Caco-2 (cell line): ENCODE measurements at regions not wholly inside any gene's neighbourhood (a gene's known extent, or its start where the extent isn't known, plus 50 kb on each side); places are given as distances from the start of the nearest gene placed in this dataset.

Source experiments
- BruUV-seq: library from RNA; stranded (reverse); fragments of 400-500 nt; replicated peaks from 2 replicates; lab custom pipeline; 2021; lab: Mats Ljungman, UMichigan
- CTCF ChIA-PET: fragments of 300-600 bp; sonication (Branson Sonifier 250); formaldehyde crosslinking; loops from one replicate; lab custom pipeline; 2022; ENCODE audit warnings: antibody characterized with exemption; lab: Charles Lee
- POLR2A ChIA-PET: fragments of 300-600 bp; sonication (Branson Sonifier 250); formaldehyde crosslinking; loops from one replicate; lab custom pipeline; 2022; ENCODE audit warnings: antibody characterized with exemption; lab: Charles Lee
- DNase-seq, 2 experiments: peaks; one replicate each; pipeline versions ENCODE4 v3.0.0 to v3.0.0-alpha.2; 2020 to 2022
- H3K27me3 ChIP-seq: replicated peaks from 2 replicates; pipeline ENCODE4 v1.6.0; 2011; ENCODE audit warnings: low read length; ENCODE audit not compliant: control insufficient read depth, insufficient read depth
- H3K36me3 ChIP-seq: 2 replicates; pipeline ENCODE4 v1.5.1; 2011; ENCODE audit warnings: low read length; ENCODE audit not compliant: control insufficient read depth, insufficient read depth
- H3K4me1 ChIP-seq: fragments of 250-450 bp; sonication (Bioruptor Pico); 2 replicates; pipeline ENCODE4 v1.5.1; 2020; ENCODE audit warnings: mild to moderate bottlenecking
- H3K4me3 ChIP-seq: 2 replicates; pipeline ENCODE4 v1.5.1; 2011; ENCODE audit warnings: low read depth, mild to moderate bottlenecking, control low read depth, low read length
- H3K9me3 ChIP-seq: fragments of 250-450 bp; sonication (Bioruptor Pico); 2 replicates; pipeline ENCODE4 v1.5.1; 2020; ENCODE audit warnings: mild to moderate bottlenecking, moderate library complexity
- H3K27ac Mint-ChIP-seq: one replicate; pipeline ENCODE4 v1.8.0; 2022; ENCODE audit warnings: mixed read lengths; ENCODE audit not compliant: unreplicated experiment
- H3K27me3 Mint-ChIP-seq: one replicate; pipeline ENCODE4 v1.8.0; 2022; ENCODE audit warnings: mixed read lengths; ENCODE audit not compliant: insufficient read depth, unreplicated experiment
- H3K36me3 Mint-ChIP-seq: one replicate; pipeline ENCODE4 v1.8.0; 2022; ENCODE audit warnings: mild to moderate bottlenecking, mixed read lengths; ENCODE audit not compliant: insufficient read depth, unreplicated experiment
- H3K4me1 Mint-ChIP-seq: one replicate; pipeline ENCODE4 v1.8.0; 2022; ENCODE audit warnings: low read depth, mixed read lengths; ENCODE audit not compliant: unreplicated experiment
- H3K4me3 Mint-ChIP-seq: one replicate; pipeline ENCODE4 v1.8.0; 2022; ENCODE audit warnings: mild to moderate bottlenecking, moderate library complexity, mixed read lengths; ENCODE audit not compliant: unreplicated experiment
- H3K9me3 Mint-ChIP-seq: one replicate; pipeline ENCODE4 v1.8.0; 2022; ENCODE audit warnings: mixed read lengths; ENCODE audit not compliant: unreplicated experiment
- CTCF ChIP-seq, 2 experiments: fragments of 200-600 bp in 1 of 2; IDR thresholded peaks; 1 replicate in 1 of 2; 2 replicates in 1 of 2; pipeline versions ENCODE4 v1.5.1 to v1.8.0; 2011 to 2022; ENCODE audit warnings: antibody characterized with exemption in 1 of 2, control low read depth in 1 of 2, inconsistent platforms in 1 of 2, low read depth in 1 of 2, low read length in 1 of 2, mild to moderate bottlenecking in 1 of 2, moderate library complexity in 1 of 2; ENCODE audit not compliant: insufficient read depth in 1 of 2, severe bottlenecking in 1 of 2, unreplicated experiment in 1 of 2
- intact Hi-C: fragments of 100-400 bp; cut with micrococcal nuclease; formaldehyde crosslinking; loops from one replicate; pipeline ENCODE4 v1.10.0; 2022; ENCODE audit not compliant: unreplicated experiment

GRCh38 chr14:65900164-65900563, 487.6 kb downstream of the FUT8 start:
- Histone ChIP-seq H3K9me3 (no peaks in the 10 kb centered on the region), H3K4me3 (no peak overlapping the region), H3K4me1 (no peaks in the 10 kb centered on the region), H3K27me3 (no peaks in the 10 kb centered on the region), H3K36me3 (no peaks in the 10 kb centered on the region)
- H3K36me3 Mint-ChIP-seq, result no peaks in the 10 kb centered on the region
- no peaks in the 10 kb centered on the region for H3K4me1 Mint-ChIP-seq
- DNase-seq, result no peak
- H3K27me3 Mint-ChIP-seq, result peaks cover 6% of the 10 kb centered on the region
- no peak for TF ChIP-seq CTCF (IDR thresholded peaks at IDR 0.05; ENCODE audit: insufficient read depth in 1 of 2, low read depth in 1 of 2, low read length in 1 of 2, severe bottlenecking in 1 of 2, unreplicated experiment in 1 of 2)
- ChIA-PET CTCF (no interaction called here), POLR2A (no interaction called here)
- H3K4me3 Mint-ChIP-seq, result no peak overlapping the region
- H3K9me3 Mint-ChIP-seq, result peaks cover 14% of the 10 kb centered on the region
- no TSS peak for BruUV-seq
- intact Hi-C loops, result no loop called here
- no peak overlapping the region for H3K27ac Mint-ChIP-seq

- TF ChIP-seq CTCF (IDR thresholded peaks at IDR 0.05; ENCODE audit: insufficient read depth in 1 of 2, low read depth in 1 of 2, low read length in 1 of 2, severe bottlenecking in 1 of 2, unreplicated experiment in 1 of 2), result no peak
- CTCF ChIA-PET, result no interaction called here
These were observed 489.1 kb downstream of the FUT8 start for GRCh38 chr14:65901595-65901994.

GRCh38 chr14:65904988-65905387, 492.5 kb downstream of the FUT8 start:
- BruUV-seq, result no TSS peak
- DNase-seq, result no peak
- H3K9me3 Mint-ChIP-seq, result peaks cover 14% of the 10 kb centered on the region
- intact Hi-C loops, result no loop called here
- no peak overlapping the region for H3K27ac Mint-ChIP-seq
- H3K4me3 Mint-ChIP-seq, result no peak overlapping the region
- ChIA-PET CTCF (no interaction called here), POLR2A (no interaction called here)
- Histone ChIP-seq H3K4me1 (no peaks in the 10 kb centered on the region), H3K27me3 (no peaks in the 10 kb centered on the region), H3K36me3 (no peaks in the 10 kb centered on the region), H3K4me3 (no peak overlapping the region), H3K9me3 (no peaks in the 10 kb centered on the region)
- H3K36me3 Mint-ChIP-seq, result no peaks in the 10 kb centered on the region
- no peak for TF ChIP-seq CTCF (IDR thresholded peaks at IDR 0.05; ENCODE audit: insufficient read depth in 1 of 2, low read depth in 1 of 2, low read length in 1 of 2, severe bottlenecking in 1 of 2, unreplicated experiment in 1 of 2)
- H3K27me3 Mint-ChIP-seq, result peaks cover 11% of the 10 kb centered on the region
- no peaks in the 10 kb centered on the region for H3K4me1 Mint-ChIP-seq

More at GRCh38 chr14:65901595-65901994, 489.1 kb downstream of the FUT8 start:
- Histone ChIP-seq H3K4me1 (no peaks in the 10 kb centered on the region), H3K4me3 (no peak overlapping the region), H3K27me3 (no peaks in the 10 kb centered on the region), H3K9me3 (no peaks in the 10 kb centered on the region), H3K36me3 (no peaks in the 10 kb centered on the region)
- H3K27me3 Mint-ChIP-seq, result peaks cover 6% of the 10 kb centered on the region
- no peak overlapping the region for H3K27ac Mint-ChIP-seq
- no peaks in the 10 kb centered on the region for H3K4me1 Mint-ChIP-seq
- H3K9me3 Mint-ChIP-seq, result peaks cover 14% of the 10 kb centered on the region
- intact Hi-C loops, result no loop called here
- H3K4me3 Mint-ChIP-seq, result no peak overlapping the region
- DNase-seq, result no peak
- POLR2A ChIA-PET, result no interaction called here
- BruUV-seq, result no TSS peak
- H3K36me3 Mint-ChIP-seq, result no peaks in the 10 kb centered on the region
